Lung (tissue), 11 donors: ENCODE measurements at regions not wholly inside any gene's neighbourhood (a gene's known extent, or its start where the extent isn't known, plus 50 kb on each side); places are given as distances from the start of the nearest gene placed in this dataset.
"Not testable (repeated sequence)": the region's sequence is repeated elsewhere in the genome, so short reads cannot be mapped to it uniquely, and the experiment has no call there.

Source experiments
- ATAC-seq: fragments of 200-7000 bp; cut with Tn5 transposase; one replicate; pipeline ENCODE4 v1.9.1; 2020; ENCODE audit warnings: moderate number of reproducible peaks; ENCODE audit not compliant: insufficient read depth, low FRiP score
- DNase-seq, 3 donors: peaks; one replicate each; pipeline ENCODE4 v3.0.0-alpha.2; 2013 to 2017
- H3K27ac ChIP-seq, 2 donors: one replicate each; pipeline ENCODE4 v1.5.1; 2013; ENCODE audit warnings: mild to moderate bottlenecking in 2 of 2, moderate library complexity in 2 of 2, control low read depth in 1 of 2, inconsistent platforms in 1 of 2, low read depth in 1 of 2, low read length in 1 of 2
- H3K27me3 ChIP-seq, 3 donors: one replicate each; pipeline ENCODE4 v1.5.1; 2013; ENCODE audit warnings: low read length in 2 of 3; ENCODE audit not compliant: control insufficient read depth in 3 of 3, insufficient read depth in 3 of 3
- H3K36me3 ChIP-seq, 4 donors: one replicate each; pipeline ENCODE4 v1.5.1; 2013; ENCODE audit warnings: low read length in 4 of 4, mild to moderate bottlenecking in 1 of 4, moderate library complexity in 1 of 4; ENCODE audit not compliant: control insufficient read depth in 4 of 4, insufficient read depth in 4 of 4
- H3K4me1 ChIP-seq, 5 donors: one replicate each; pipeline ENCODE4 v1.5.1; 2013; ENCODE audit warnings: low read length in 5 of 5, mild to moderate bottlenecking in 2 of 5, moderate library complexity in 1 of 5; ENCODE audit not compliant: control insufficient read depth in 5 of 5, insufficient read depth in 5 of 5
- H3K4me3 ChIP-seq: one replicate; pipeline ENCODE4 v1.5.1; 2013; ENCODE audit warnings: mild to moderate bottlenecking, control low read depth, moderate library complexity
- H3K9ac ChIP-seq, 2 donors: one replicate each; pipeline ENCODE4 v1.5.1; 2013; ENCODE audit warnings: low read length in 2 of 2, control low read depth in 1 of 2; ENCODE audit not compliant: insufficient read depth in 1 of 2
- H3K9me3 ChIP-seq, 4 donors: one replicate each; pipeline ENCODE4 v1.5.1; 2013; ENCODE audit warnings: low read length in 3 of 4, mild to moderate bottlenecking in 1 of 4, moderate library complexity in 1 of 4; ENCODE audit not compliant: control insufficient read depth in 4 of 4, insufficient read depth in 3 of 4
- WGBS, 2 donors: extraction: QIAGEN DNeasy Blood & Tissue Kit; methylation state at CpG; one replicate each; pipeline ENCODE4 v1.1.7; 2013; 5-methylcytosine and 5-hydroxymethylcytosine counted together
- TF ChIP-seq, protein P1 (sequence below): IDR thresholded peaks from 2 replicates; pipeline ENCODE4 v1.5.1; 2012; ENCODE audit warnings: mild to moderate bottlenecking; ENCODE audit errors: control extremely low read depth, extremely low read depth
- donor health status: control.
- donor health status: control.
- donor health status: Bipolar disorder and iron deficiency.
- donor health status: healthy.
- donor health status: DM: yes; HTN: yes; CAD: no.

DNA sequence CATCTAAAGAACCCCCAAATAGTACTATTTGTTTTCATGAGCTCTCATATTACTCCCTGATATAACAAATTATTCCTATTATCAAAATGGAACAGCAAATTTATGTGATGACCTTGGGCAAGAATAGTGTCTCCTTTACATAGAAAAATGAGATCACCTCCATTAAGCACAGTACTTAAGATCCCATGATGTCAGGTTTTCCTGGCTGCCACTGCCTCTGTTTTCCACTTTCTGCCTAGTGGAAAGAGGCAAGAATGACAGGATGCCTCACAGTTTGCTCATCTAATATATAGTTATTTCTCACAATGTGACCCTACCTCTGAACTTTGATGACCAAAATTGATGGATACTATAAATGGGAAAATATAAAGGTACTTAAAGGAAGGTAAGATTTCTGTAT is 260.1 kb upstream of the SGK1 start:
- no peak for ATAC-seq
- H3K4me3 ChIP-seq, result no peak overlapping the region

DNA sequence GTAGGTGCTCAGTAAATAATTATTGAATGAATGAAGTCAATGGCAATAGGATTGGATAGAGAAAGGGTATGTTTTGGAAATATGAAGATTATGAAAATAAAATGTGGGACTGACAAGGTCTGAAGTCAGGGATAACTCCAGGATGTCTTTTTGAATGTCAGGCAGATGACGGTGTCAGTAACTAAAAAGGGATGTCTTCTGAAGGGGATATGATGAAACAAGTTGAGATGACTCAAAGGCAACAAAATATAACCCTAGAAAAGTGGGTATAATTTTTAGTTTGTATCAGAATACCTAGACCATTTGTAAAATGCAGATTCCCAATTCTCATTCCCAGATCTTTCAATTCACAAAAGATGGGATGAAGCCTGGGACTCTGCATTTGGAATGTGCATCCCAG is 257.3 kb upstream of the SGK1 start:
- H3K9me3 ChIP-seq, result no peaks in the 10 kb centered on the region
- ATAC-seq (no peak), DNase-seq (no peak)
- H3K9ac ChIP-seq, result no peak overlapping the region
- TF ChIP-seq, protein P1, sequence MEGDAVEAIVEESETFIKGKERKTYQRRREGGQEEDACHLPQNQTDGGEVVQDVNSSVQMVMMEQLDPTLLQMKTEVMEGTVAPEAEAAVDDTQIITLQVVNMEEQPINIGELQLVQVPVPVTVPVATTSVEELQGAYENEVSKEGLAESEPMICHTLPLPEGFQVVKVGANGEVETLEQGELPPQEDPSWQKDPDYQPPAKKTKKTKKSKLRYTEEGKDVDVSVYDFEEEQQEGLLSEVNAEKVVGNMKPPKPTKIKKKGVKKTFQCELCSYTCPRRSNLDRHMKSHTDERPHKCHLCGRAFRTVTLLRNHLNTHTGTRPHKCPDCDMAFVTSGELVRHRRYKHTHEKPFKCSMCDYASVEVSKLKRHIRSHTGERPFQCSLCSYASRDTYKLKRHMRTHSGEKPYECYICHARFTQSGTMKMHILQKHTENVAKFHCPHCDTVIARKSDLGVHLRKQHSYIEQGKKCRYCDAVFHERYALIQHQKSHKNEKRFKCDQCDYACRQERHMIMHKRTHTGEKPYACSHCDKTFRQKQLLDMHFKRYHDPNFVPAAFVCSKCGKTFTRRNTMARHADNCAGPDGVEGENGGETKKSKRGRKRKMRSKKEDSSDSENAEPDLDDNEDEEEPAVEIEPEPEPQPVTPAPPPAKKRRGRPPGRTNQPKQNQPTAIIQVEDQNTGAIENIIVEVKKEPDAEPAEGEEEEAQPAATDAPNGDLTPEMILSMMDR, result no peak
- H3K36me3 ChIP-seq, result no peaks in the 10 kb centered on the region
- H3K4me1 ChIP-seq, result no peaks in the 10 kb centered on the region
- no peak overlapping the region for H3K27ac ChIP-seq
- H3K4me3 ChIP-seq, result no peak overlapping the region
- no peaks in the 10 kb centered on the region for H3K27me3 ChIP-seq
- 0% methylated on average over 1 of the region's 1 CpG for WGBS, 2 donors

More for the DNA sequence above, 260.1 kb upstream of the SGK1 start:
- H3K4me1 ChIP-seq, result no peaks in the 10 kb centered on the region
- no peaks in the 10 kb centered on the region for H3K36me3 ChIP-seq
- DNase-seq, result no peak
- no peaks in the 10 kb centered on the region for H3K27me3 ChIP-seq
- TF ChIP-seq, protein P1, result no peak
- H3K27ac ChIP-seq, result no peak overlapping the region
- H3K9ac ChIP-seq, result no peak overlapping the region
- no peaks in the 10 kb centered on the region for H3K9me3 ChIP-seq

DNA sequence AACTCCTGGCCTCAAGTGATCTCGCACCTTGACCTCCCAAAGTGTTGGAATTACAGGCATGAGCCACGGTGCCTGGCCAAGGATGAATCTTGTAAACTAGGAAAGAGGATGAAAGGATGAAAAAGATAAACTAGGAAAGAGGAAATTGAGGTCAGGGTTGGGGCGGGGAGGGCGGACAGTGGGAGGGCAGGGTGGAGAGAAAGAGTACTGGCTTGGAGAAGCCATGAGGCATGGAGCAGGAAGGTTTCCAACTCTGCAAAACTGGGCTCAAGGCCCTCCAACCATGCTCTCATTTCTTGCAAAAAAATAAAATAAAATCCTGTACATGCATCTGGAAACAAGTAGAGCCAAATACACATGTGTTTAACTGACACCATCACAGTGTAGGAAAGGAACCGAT is 256.6 kb upstream of the SGK1 start:
- Histone ChIP-seq H3K27ac (no peak overlapping the region), H3K36me3 (no peaks in the 10 kb centered on the region), H3K4me3 (no peak overlapping the region), H3K9ac (no peak overlapping the region), H3K27me3 (no peaks in the 10 kb centered on the region), H3K4me1 (no peaks in the 10 kb centered on the region), H3K9me3 (no peaks in the 10 kb centered on the region)
- ATAC-seq, result no peak
- no peak for DNase-seq
- TF ChIP-seq, protein P1, result no peak
- 47 to 64% methylated on average over 5 of the region's 5 CpGs for WGBS, 2 donors

DNA sequence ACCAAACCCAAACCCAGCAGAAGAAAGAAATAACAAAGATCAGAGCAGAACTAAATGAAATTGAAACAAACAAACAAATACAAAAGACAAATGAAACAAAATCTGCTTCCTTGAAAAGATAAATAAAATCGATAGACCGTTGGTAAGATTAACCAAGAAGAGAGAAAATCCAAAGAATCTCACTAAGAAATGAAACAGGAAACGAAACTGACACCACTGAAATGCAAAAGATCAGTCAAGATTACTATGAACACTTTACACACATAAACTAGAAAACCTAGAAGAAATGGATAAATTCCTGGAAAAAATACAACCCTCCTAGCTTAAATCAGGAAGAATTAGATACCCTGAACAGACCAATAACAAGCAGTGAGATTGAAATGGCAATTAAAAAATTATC is 252.1 kb upstream of the SGK1 start:
- DNase-seq, ATAC-seq, H3K27ac ChIP-seq, H3K4me3 ChIP-seq, H3K9ac ChIP-seq, H3K36me3 ChIP-seq, H3K9me3 ChIP-seq, H3K27me3 ChIP-seq, H3K4me1 ChIP-seq: not testable (repeated sequence)
- WGBS, 2 donors, result 77 to 80% methylated on average over 3 of the region's 3 CpGs
